Left ventricle myocardium superior (tissue), 1 donor: ENCODE measurements at regions not wholly inside any gene's neighbourhood (a gene's known extent, or its start where the extent isn't known, plus 50 kb on each side); places are given as distances from the start of the nearest gene placed in this dataset.

Experiments
- ATAC-seq: fragments of 200-7000 bp; cut with Tn5 transposase; one replicate; pipeline ENCODE4 v1.9.1; 2020; ENCODE audit warnings: mild to moderate bottlenecking, moderate library complexity
- DNase-seq: peaks from one replicate; pipeline ENCODE4 v3.0.0-alpha.2; 2020
- intact Hi-C: fragments of 100-400 bp; cut with micrococcal nuclease; formaldehyde crosslinking; loops from one replicate; pipeline ENCODE4 v1.11.0; 2022
- donor health status: DM: no; HTN: yes; CAD: no; lungs with severe emphysema.

DNA sequence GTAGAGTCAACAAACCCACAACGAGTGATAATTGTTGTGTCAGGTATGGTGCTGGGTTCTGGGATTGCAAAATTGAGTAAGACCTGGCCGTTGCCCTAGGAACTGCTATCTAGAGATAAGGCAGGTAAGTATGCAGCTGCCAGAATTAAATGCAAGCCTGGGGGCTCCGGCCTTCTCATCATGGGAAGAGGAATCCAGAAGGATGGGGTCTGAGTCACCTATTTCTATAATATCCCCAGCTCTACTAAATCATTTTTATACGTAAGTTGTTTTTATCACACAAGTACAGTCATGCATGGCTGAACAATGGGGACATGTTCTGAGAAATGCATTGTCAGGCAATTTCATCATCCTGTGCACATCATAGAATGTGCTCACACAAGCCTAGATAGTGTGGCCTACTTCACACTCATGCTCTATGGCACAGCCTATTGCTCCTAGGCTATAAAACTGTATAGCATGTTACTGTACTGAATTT, 203.0 kb downstream of the KLF5 start:
- no peak for ATAC-seq
- DNase-seq: no peak
- intact Hi-C loops: no loop called here

DNA sequence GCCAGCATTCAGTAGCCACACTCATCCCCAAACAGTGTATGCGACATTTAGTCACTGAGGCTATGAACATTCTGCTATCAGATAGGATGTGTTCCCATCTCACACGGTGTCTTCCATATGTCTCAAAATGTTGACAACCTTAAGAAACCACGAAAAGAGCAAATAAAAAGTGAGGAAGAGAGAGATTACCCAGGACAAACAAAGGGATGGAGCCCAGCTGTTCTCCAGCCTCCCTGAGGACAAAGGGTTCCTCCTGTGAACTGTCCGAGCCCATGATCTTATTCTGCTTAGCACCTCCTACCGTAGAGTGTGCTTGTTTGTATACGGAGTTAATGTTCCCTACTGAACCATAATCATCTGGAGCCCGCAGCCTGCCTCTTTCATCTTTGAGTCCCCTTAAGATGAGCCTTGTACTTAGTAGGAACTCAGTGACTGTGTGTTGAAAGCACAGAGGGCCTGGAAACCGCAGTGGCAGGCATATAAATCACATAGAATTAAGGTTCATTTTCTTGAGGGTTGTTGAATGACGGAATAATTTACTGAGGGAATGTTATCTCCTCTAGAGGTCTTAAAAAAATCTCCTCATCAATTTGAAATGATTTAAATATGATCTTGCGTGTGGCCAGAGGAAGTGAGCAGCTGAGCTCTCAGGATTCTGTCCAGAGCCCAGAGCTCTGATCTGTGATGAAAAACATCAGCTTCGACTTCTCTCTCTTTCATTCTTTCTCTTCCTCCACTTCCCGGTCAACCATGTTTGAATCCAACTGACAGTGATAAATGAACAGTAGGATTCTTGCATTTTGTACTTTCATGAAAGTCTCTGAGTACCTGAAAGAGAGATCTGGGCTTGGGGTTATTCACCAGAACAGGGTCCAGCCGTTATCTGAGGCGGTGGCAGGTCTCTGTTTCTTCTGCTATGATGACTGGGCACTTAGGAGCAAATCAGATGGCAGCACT, 200.5 kb downstream of the KLF5 start:
- DNase-seq (no peak), ATAC-seq (peak; percentile 84)
- intact Hi-C loops: no loop called here

DNA sequence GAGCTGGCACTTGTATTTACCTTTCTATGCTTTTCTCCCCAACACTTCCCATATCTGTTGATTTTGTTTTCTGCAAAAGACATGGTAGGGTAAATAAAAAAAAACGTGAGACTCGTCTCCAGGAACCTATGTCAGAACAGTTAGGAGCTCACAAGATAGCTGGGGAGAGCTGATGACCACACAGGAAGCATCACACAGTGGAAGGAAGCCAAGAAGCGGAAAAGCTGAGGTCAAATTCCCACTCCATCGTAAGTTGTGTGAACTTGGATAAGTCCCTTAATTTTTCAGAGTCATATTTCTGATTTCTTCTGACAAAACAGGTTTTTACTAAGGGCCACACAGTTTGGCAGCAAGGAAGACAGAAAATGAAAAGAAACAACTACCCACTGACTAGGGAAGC, 199.6 kb downstream of the KLF5 start:
- peak; percentile 43 for ATAC-seq
- intact Hi-C loops: no loop called here
- DNase-seq: no peak

- ATAC-seq (no peak), DNase-seq (no peak)
- intact Hi-C loops: no loop called here
These were observed 196.0 kb downstream of the KLF5 start for GRCh38 chr13:73254827-73255226.

GRCh38 chr13:73251626-73252265, 192.9 kb downstream of the KLF5 start:
- intact Hi-C loops: no loop called here
- no peak for ATAC-seq

DNA sequence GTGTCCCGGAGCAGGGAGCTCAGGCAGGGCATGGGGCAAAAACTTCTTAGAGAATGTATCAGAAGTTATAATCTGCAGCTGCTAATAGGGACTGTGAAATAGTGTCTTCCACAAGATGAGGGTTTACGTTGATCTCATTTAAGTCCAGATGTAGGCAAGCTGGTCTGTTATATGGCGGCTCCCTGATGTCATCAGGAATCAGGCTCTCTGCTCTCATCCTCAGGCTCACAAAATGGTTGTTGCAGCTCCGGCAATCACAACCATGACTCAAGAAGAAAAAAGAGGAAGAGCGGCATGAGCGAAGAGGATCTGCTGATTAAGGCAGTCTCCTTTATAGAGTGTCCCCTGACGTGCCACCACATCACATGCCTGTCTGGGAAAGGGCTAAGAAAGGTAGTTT, 191.3 kb downstream of the KLF5 start:
- ATAC-seq (no peak), DNase-seq (no peak)
- intact Hi-C loops: no loop called here

More at GRCh38 chr13:73251626-73252265, 192.9 kb downstream of the KLF5 start:
- no peak for DNase-seq

GRCh38 chr13:73248711-73249580, 190.1 kb downstream of the KLF5 start:
- intact Hi-C loops: no loop called here
- DNase-seq (no peak), ATAC-seq (peak; percentile 68)

GRCh38 chr13:73248154-73248553, 189.3 kb downstream of the KLF5 start:
- no peak for DNase-seq
- intact Hi-C loops: no loop called here
- ATAC-seq: no peak

GRCh38 chr13:73245246-73245645, 186.4 kb downstream of the KLF5 start:
- DNase-seq (no peak), ATAC-seq (no peak)
- intact Hi-C loops: no loop called here

DNA sequence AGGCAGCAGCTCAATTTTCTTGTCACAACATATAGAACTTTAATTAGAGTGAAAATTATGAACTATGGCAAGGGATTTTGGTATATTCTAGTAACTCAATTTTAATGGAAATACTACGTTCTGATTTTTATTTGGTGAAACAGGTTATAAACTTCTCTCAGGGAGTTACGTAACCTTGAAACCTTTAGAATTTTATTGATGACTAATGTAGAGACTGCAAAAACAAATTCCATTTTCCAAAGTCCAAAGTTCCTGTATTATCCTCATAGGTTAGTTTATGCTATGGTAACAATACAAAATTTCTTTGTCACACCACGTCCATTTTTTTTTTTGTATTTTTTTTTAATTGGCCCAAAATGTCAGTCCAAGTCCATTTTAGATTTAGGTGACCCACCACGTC, 185.7 kb downstream of the KLF5 start:
- intact Hi-C loops: no loop called here
- ATAC-seq: no peak

GRCh38 chr13:73242515-73243015, 183.8 kb downstream of the KLF5 start:
- ATAC-seq (no peak), DNase-seq (no peak)
- intact Hi-C loops: no loop called here

More for the DNA sequence above, 185.7 kb downstream of the KLF5 start:
- no peak for DNase-seq

DNA sequence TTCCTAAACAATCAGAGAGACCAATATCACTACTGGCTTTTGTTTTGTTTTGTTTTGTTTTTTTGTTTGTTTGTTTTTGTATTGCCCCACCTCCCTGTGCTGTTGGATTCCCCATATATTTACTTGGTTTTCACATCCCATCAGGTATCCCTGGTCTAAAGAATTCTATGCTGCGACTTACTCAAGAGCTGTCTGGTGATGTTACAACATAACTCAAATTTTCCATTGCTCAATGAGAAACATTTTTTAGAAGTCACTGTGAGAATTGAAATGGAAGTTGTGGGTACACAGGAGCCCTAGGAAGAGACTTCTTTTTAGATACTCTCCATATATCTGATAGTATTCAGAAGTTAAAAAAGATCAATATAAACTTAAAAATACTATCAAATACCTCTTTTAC, 181.4 kb downstream of the KLF5 start:
- DNase-seq: no peak
- intact Hi-C loops: no loop called here
- no peak for ATAC-seq

GRCh38 chr13:73235385-73235784, 176.6 kb downstream of the KLF5 start:
- intact Hi-C loops: no loop called here
- no peak for ATAC-seq

GRCh38 chr13:73231471-73231870, 172.7 kb downstream of the KLF5 start:
- DNase-seq: no peak
- intact Hi-C loops: no loop called here
- ATAC-seq: no peak

More at GRCh38 chr13:73235385-73235784, 176.6 kb downstream of the KLF5 start:
- DNase-seq: no peak

- DNase-seq: no peak
- ATAC-seq: no peak
- intact Hi-C loops: no loop called here
These were observed 171.9 kb downstream of the KLF5 start for GRCh38 chr13:73230716-73231115.

DNA sequence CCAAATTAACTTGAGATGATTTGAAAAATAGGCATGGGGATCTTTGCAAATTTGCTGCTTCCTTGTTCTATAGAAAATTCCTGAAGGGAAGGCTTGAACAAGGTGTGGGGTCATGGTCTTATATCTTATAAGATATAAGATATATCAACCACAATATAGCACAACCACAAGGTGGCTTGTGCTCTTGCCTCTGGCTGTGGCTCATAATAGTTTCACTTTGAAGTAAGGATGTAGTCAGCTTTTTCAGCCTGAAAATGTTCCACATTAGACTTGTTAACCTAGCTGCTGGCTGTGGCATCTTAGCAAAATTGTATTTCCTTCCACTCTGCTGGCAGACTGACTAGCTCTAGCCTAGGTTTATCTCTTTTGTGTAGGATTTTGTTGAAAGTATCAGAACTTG, 169.7 kb downstream of the KLF5 start:
- no peak for ATAC-seq
- no peak for DNase-seq
- intact Hi-C loops: no loop called here

- intact Hi-C loops: no loop called here
- DNase-seq (no peak), ATAC-seq (no peak)
These were observed 167.2 kb downstream of the KLF5 start for GRCh38 chr13:73225990-73226389.

DNA sequence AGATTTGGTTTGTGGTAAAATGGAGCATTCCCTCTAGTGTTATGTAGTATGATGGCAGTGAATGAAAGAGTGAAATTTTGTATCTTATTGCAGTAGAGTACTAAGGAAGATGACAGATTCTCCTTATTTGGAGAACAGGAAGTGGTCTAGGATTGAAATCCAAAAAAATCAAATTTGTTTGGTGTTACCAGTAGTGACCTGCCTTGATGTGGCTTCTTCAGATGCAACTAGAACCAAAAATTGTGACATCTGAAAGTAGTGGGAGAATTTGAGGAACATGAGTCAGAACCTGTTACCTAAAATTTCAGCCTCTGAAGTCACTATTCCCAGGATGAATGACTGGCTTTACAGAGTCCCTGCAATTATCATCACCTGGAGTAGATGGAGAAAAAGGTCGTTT, 165.9 kb downstream of the KLF5 start:
- ATAC-seq: no peak
- intact Hi-C loops: no loop called here
- DNase-seq: no peak

- intact Hi-C loops: no loop called here
- no peak for DNase-seq
- ATAC-seq: no peak
These were observed 164.6 kb downstream of the KLF5 start for GRCh38 chr13:73223372-73223781.
